ENCODE measurements at regions not wholly inside any gene's neighbourhood (a gene's known extent, or its start where the extent isn't known, plus 50 kb on each side); places are given as distances from the start of the nearest gene placed in this dataset.
A peak's percentile ranks its signal among the peaks of the same experiment; 100 is the strongest.

- DNase-seq, result no peak
Measured at GRCh38 chr12:127538316-127538715, 728.7 kb upstream of the TMEM132C start.

GRCh38 chr12:127539226-127539858, 727.6 kb upstream of the TMEM132C start:
- DNase-seq, result no peak

- DNase-seq, result no peak
Measured at GRCh38 chr12:127542391-127542790, 724.6 kb upstream of the TMEM132C start.

GRCh38 chr12:127542931-127543330, 724.0 kb upstream of the TMEM132C start:
- DNase-seq, result no peak

GRCh38 chr12:127546721-127547505, 720.1 kb upstream of the TMEM132C start:
- no peak for DNase-seq

GRCh38 chr12:127548123-127548553, 718.8 kb upstream of the TMEM132C start:
- DNase-seq, result peak; percentile 55

- DNase-seq, result no peak
Measured at GRCh38 chr12:127550271-127550670, 716.7 kb upstream of the TMEM132C start.

- DNase-seq, result no peak
Measured at GRCh38 chr12:127552838-127553237, 714.1 kb upstream of the TMEM132C start.

- DNase-seq, result no peak
Measured at GRCh38 chr12:127555071-127555470, 711.9 kb upstream of the TMEM132C start.

GRCh38 chr12:127556231-127556886, 710.6 kb upstream of the TMEM132C start:
- DNase-seq, result no peak

GRCh38 chr12:127558361-127558760, 708.6 kb upstream of the TMEM132C start:
- no peak for DNase-seq

GRCh38 chr12:127559349-127560040, 707.5 kb upstream of the TMEM132C start:
- DNase-seq, result peak; percentile 84

- no peak for DNase-seq
Measured at GRCh38 chr12:127560041-127560478, 706.9 kb upstream of the TMEM132C start.

GRCh38 chr12:127562816-127563215, 704.2 kb upstream of the TMEM132C start:
- DNase-seq, result no peak

GRCh38 chr12:127565241-127565640, 701.7 kb upstream of the TMEM132C start:
- no peak for DNase-seq

GRCh38 chr12:127567531-127567930, 699.4 kb upstream of the TMEM132C start:
- no peak for DNase-seq

GRCh38 chr12:127570387-127570786, 696.6 kb upstream of the TMEM132C start:
- DNase-seq, result no peak

- DNase-seq, result no peak
Measured at GRCh38 chr12:127570793-127571360, 696.1 kb upstream of the TMEM132C start.

GRCh38 chr12:127571578-127571977, 695.4 kb upstream of the TMEM132C start:
- no peak for DNase-seq

- no peak for DNase-seq
Measured at GRCh38 chr12:127579446-127579845, 687.5 kb upstream of the TMEM132C start.

- no peak for DNase-seq
Measured at GRCh38 chr12:127582074-127582473, 684.9 kb upstream of the TMEM132C start.

- no peak for DNase-seq
Measured at GRCh38 chr12:127583041-127583440, 683.9 kb upstream of the TMEM132C start.

GRCh38 chr12:127588249-127588648, 678.7 kb upstream of the TMEM132C start:
- DNase-seq, result no peak

All from COR-L47 (cell line).